ENCODE measurements at regions not wholly inside any gene's neighbourhood (a gene's known extent, or its start where the extent isn't known, plus 50 kb on each side); places are given as distances from the start of the nearest gene placed in this dataset.

DNA sequence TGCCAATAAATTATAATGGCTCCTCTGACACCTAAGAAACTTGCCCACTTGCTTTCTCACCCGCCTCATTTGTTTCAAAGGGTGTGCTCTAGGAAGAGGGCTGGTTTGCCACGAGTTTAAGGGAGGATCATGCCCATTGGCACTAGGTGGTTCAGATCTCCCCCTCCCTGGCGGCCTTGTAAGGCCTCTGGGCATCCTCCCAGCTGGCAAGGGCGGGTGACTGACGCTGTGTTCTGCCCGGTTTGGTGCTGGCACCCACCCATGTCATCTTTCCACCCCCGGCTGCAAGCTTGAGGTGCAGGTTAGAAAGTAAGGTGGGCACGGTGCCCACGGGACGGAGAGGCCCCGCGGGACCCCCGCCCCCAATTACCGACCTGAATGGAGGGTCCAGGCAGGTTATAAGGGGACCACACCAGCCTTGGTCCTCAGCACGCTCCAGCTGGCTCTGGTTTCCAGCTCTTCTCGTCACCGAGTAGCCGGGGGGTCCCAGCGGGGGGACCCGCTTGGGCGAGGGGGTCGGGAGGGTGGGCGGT is 90.4 kb downstream of the PTPRS start:
- TF ChIP-seq, protein P1, sequence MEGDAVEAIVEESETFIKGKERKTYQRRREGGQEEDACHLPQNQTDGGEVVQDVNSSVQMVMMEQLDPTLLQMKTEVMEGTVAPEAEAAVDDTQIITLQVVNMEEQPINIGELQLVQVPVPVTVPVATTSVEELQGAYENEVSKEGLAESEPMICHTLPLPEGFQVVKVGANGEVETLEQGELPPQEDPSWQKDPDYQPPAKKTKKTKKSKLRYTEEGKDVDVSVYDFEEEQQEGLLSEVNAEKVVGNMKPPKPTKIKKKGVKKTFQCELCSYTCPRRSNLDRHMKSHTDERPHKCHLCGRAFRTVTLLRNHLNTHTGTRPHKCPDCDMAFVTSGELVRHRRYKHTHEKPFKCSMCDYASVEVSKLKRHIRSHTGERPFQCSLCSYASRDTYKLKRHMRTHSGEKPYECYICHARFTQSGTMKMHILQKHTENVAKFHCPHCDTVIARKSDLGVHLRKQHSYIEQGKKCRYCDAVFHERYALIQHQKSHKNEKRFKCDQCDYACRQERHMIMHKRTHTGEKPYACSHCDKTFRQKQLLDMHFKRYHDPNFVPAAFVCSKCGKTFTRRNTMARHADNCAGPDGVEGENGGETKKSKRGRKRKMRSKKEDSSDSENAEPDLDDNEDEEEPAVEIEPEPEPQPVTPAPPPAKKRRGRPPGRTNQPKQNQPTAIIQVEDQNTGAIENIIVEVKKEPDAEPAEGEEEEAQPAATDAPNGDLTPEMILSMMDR (IDR thresholded peaks at IDR 0.05) = no peak
- Histone ChIP-seq H2AFZ (no peak overlapping the region), H3K4me1 (no peaks in the 10 kb centered on the region), H3K9ac (no peak overlapping the region), H3K27ac (no peak overlapping the region), H3K9me3 (ENCODE audit: control insufficient read depth, low read length) (no peaks in the 10 kb centered on the region), H3K36me3 (ENCODE audit: control insufficient read depth, insufficient read depth, low read length) (no peaks in the 10 kb centered on the region), H3K79me2 (no peaks in the 10 kb centered on the region), H3K27me3 (ENCODE audit: control insufficient read depth, insufficient read depth, low read length) (no peaks in the 10 kb centered on the region), H3K4me3 (ENCODE audit: low read depth, low read length) (no peak overlapping the region), H3K4me2 (ENCODE audit: low read length) (no peak overlapping the region)

GRCh38 chr19:5249526-5249925 is 91.1 kb downstream of the PTPRS start:
- no peak overlapping the region for H3K9ac ChIP-seq
- no peaks in the 10 kb centered on the region for H3K4me1 ChIP-seq
- H3K9me3 ChIP-seq (ENCODE audit: control insufficient read depth, low read length) = no peaks in the 10 kb centered on the region
- TF ChIP-seq, protein P1 (IDR thresholded peaks at IDR 0.05) = no peak
- H3K27ac ChIP-seq = no peak overlapping the region
- no peaks in the 10 kb centered on the region for H3K36me3 ChIP-seq (ENCODE audit: control insufficient read depth, insufficient read depth, low read length)
- H3K79me2 ChIP-seq = no peaks in the 10 kb centered on the region
- H3K27me3 ChIP-seq (ENCODE audit: control insufficient read depth, insufficient read depth, low read length) = no peaks in the 10 kb centered on the region
- H3K4me2 ChIP-seq (ENCODE audit: low read length) = no peak overlapping the region
- no peak overlapping the region for H2AFZ ChIP-seq
- no peak overlapping the region for H3K4me3 ChIP-seq (ENCODE audit: low read depth, low read length)

DNA sequence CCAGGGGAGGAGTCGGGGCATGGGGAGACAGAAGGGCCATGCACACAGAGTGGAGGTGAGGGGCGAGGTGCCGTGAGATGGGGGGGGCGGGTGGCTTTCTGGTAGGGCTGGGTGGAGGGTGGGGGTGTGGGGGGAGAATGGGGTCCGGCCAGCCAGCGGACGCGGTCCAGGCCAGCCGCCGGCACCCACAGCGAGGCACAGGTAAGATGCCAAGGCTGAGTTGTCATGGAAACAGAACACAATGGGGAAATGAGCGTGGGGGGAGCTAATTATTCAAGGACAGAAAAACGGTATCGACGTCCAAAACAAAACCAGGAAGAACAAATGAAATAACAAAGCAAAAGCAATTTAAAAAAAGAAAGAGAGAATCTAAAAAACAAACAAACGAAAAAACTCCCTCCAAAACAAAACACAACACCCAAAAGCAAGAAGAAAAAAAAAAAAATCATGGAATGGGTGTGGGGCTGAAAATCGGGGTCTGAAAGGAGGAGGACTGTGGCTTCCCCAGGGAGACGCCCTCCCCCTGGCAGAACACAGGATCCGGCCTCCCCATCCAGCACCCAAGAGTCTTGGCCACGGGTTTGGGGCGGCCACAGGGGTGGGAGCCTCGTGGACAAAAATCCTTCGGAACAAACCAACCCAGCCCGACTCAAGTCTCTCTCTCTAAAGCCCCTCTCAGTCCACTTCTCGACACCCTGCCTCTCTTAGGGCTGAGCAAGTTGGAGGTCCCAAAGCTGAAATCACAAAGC is 92.5 kb downstream of the PTPRS start:
- Histone ChIP-seq H3K4me3 (ENCODE audit: low read depth, low read length) (no peak overlapping the region), H3K27ac (no peak overlapping the region), H3K9me3 (ENCODE audit: control insufficient read depth, low read length) (no peaks in the 10 kb centered on the region), H3K36me3 (ENCODE audit: control insufficient read depth, insufficient read depth, low read length) (no peaks in the 10 kb centered on the region), H3K9ac (no peak overlapping the region), H3K4me1 (no peaks in the 10 kb centered on the region), H2AFZ (no peak overlapping the region), H3K27me3 (ENCODE audit: control insufficient read depth, insufficient read depth, low read length) (no peaks in the 10 kb centered on the region), H3K4me2 (ENCODE audit: low read length) (no peak overlapping the region), H3K79me2 (no peaks in the 10 kb centered on the region)
- TF ChIP-seq, protein P1 (IDR thresholded peaks at IDR 0.05) = no peak

GRCh38 chr19:5246554-5247155 is 94.0 kb downstream of the PTPRS start:
- Histone ChIP-seq H3K4me3 (ENCODE audit: low read depth, low read length) (no peak overlapping the region), H3K9ac (no peak overlapping the region), H3K4me1 (no peaks in the 10 kb centered on the region), H3K79me2 (no peaks in the 10 kb centered on the region), H3K4me2 (ENCODE audit: low read length) (no peak overlapping the region), H3K27me3 (ENCODE audit: control insufficient read depth, insufficient read depth, low read length) (no peaks in the 10 kb centered on the region), H2AFZ (no peak overlapping the region), H3K27ac (no peak overlapping the region), H3K9me3 (ENCODE audit: control insufficient read depth, low read length) (no peaks in the 10 kb centered on the region), H3K36me3 (ENCODE audit: control insufficient read depth, insufficient read depth, low read length) (no peaks in the 10 kb centered on the region)
- TF ChIP-seq, protein P1 (IDR thresholded peaks at IDR 0.05) = no peak

Measured in parathyroid adenoma (tissue), 2 donors.